ENCODE measurements at regions not wholly inside any gene's neighbourhood (a gene's known extent, or its start where the extent isn't known, plus 50 kb on each side); places are given as distances from the start of the nearest gene placed in this dataset.
"Not testable (repeated sequence)": the region's sequence is repeated elsewhere in the genome, so short reads cannot be mapped to it uniquely, and the experiment has no call there.

DNA sequence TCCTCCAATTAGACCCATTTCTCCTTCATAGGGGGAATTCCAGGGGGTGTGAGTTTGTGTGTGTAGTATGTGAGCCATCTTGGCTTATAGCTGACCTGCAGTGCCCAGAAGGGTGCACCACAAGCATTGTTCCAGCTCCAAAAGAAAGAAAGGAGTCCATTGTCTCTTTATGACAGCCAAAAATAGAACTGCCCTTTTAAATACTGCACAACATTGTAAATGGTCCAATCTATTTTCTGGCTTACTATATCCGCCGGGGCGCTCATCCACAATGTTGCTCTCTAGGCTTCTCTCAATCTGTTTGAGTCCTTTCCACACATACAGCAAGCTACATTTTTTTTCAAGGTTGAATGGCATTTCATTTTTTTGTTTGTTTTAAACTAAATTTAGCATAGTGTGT, 517.5 kb downstream of the STK39 start:
- Histone ChIP-seq H3K4me3 (no peak overlapping the region), H3K4me1 (ENCODE audit: low read depth) (peaks cover 8% of the 10 kb centered on the region), H3K36me3 (ENCODE audit: low read depth) (no peaks in the 10 kb centered on the region), H3K9me3 (no peaks in the 10 kb centered on the region)
- intact Hi-C loops (cut with DNase I, micrococcal nuclease) = no loop called here
- ATAC-seq = no peak
- TF ChIP-seq, protein P1, sequence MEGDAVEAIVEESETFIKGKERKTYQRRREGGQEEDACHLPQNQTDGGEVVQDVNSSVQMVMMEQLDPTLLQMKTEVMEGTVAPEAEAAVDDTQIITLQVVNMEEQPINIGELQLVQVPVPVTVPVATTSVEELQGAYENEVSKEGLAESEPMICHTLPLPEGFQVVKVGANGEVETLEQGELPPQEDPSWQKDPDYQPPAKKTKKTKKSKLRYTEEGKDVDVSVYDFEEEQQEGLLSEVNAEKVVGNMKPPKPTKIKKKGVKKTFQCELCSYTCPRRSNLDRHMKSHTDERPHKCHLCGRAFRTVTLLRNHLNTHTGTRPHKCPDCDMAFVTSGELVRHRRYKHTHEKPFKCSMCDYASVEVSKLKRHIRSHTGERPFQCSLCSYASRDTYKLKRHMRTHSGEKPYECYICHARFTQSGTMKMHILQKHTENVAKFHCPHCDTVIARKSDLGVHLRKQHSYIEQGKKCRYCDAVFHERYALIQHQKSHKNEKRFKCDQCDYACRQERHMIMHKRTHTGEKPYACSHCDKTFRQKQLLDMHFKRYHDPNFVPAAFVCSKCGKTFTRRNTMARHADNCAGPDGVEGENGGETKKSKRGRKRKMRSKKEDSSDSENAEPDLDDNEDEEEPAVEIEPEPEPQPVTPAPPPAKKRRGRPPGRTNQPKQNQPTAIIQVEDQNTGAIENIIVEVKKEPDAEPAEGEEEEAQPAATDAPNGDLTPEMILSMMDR (IDR thresholded peaks at IDR 0.05) = no peak
- DNase-seq = no peak

DNA sequence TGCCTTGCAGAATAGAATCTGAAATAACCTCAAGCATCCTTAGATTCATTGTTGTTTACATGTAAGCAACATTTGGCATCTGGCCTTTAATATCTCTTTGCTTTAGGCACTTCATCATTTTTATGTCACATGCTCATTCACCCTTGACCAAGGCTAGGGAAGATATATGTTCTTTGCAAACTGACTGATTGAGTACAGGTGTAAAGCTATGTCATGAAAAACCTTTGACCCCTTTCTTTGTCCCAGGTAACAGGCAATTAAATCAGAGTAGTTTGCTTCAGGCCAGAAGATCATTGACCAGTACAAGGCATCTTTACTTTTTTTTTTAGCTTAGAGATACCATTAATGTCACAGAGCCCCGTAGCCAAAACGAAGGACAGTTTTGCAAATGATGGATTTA, 520.6 kb downstream of the STK39 start:
- DNase-seq = no peak
- TF ChIP-seq, protein P1 (IDR thresholded peaks at IDR 0.05) = no peak
- no peaks in the 10 kb centered on the region for H3K9me3 ChIP-seq
- H3K36me3 ChIP-seq (ENCODE audit: low read depth) = no peaks in the 10 kb centered on the region
- intact Hi-C loops (cut with DNase I, micrococcal nuclease) = no loop called here
- peak; percentile 52 for ATAC-seq
- no peaks in the 10 kb centered on the region for H3K4me1 ChIP-seq (ENCODE audit: low read depth)
- no peak overlapping the region for H3K4me3 ChIP-seq

DNA sequence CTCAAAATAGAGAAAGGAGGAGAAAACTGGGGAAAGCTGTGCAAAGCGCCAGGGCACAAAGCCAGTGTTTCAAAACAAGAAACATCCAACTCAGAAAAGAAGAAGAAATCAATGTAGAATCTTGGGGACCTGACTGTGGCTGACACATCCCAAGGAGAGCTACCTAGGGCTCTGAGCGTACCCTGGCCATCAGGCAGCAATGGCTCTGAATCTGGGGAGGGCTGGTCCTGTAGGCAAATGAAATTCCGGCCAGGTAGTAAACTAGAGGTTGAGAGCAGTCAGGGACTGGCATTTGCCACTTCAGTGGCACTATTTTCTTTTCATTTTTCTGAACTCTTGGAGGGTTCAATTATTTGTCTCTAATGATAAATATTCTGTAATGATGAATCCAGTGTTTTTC, 525.8 kb downstream of the STK39 start:
- Histone ChIP-seq H3K4me1 (ENCODE audit: low read depth) (no peaks in the 10 kb centered on the region), H3K9me3 (no peaks in the 10 kb centered on the region), H3K4me3 (no peak overlapping the region), H3K36me3 (ENCODE audit: low read depth) (no peaks in the 10 kb centered on the region)
- DNase-seq (no peak), ATAC-seq (no peak)
- intact Hi-C loops (cut with DNase I, micrococcal nuclease) = no loop called here
- TF ChIP-seq, protein P1 (IDR thresholded peaks at IDR 0.05) = no peak

DNA sequence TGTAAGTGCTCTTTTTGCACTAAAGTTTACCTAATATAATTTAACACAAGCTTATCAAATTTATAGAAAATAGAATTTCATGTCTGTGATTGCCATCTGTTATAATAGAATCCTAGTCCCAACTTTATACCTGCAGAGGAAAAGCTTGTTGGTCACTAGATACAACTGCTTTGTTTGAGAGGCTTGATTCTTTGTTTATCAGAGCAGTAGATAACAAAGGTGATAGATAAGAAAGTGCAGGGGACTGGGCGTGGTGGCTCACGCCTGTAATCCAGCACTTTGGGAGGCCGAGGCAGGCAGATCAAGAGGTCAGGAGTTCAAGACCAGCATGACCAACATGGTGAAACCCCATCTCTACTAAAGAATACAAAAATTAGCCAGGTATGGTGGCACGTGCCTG, 528.0 kb downstream of the STK39 start:
- Histone ChIP-seq H3K9me3 (no peaks in the 10 kb centered on the region), H3K36me3 (ENCODE audit: low read depth) (no peaks in the 10 kb centered on the region), H3K4me1 (ENCODE audit: low read depth) (no peaks in the 10 kb centered on the region), H3K4me3 (no peak overlapping the region)
- no peak for ATAC-seq
- intact Hi-C loops (cut with DNase I, micrococcal nuclease) = no loop called here
- no peak for DNase-seq
- TF ChIP-seq, protein P1 (IDR thresholded peaks at IDR 0.05) = no peak

DNA sequence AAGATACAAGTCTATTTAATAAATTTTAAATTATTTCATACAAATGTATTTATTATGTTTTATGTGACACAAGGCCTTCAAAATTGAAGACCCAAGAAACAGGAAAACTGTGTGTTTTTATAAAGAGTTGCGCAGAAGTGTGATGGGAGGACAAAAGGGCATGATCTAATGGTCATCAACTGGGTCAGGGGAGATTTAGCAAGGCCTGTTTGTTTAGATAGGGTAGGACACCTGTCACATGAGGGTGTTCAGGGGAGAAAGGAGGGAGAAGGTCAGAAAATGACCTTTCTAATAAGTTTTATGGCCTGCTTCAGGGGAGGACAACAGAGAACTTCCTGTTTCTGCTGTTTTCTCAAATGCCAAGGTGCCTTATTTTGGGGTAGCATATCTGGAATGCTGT, 528.8 kb downstream of the STK39 start:
- Histone ChIP-seq H3K9me3 (no peaks in the 10 kb centered on the region), H3K36me3 (ENCODE audit: low read depth) (no peaks in the 10 kb centered on the region), H3K4me3 (no peak overlapping the region), H3K4me1 (ENCODE audit: low read depth) (no peaks in the 10 kb centered on the region)
- intact Hi-C loops (cut with DNase I, micrococcal nuclease) = no loop called here
- no peak for ATAC-seq
- no peak for DNase-seq
- TF ChIP-seq, protein P1 (IDR thresholded peaks at IDR 0.05) = no peak

DNA sequence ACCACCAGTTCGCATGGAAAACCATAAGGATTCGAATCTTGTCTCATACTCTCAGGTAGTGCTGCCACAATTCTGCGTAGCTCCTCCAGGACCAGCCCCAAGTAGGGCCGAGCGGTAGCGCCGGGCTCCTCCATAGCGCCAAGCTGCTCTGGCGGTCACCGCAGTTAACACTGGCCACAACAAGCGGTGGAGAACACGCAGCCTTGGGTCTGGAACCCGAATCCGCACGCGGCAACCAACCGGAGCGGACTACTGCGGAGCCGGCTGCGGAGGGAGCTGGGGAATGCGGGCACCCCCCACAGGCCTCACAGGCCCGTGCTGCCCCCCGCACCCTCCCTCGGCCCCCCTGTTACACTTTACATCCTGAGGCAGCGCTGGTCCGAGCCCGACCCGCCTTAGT, 531.5 kb downstream of the STK39 start:
- intact Hi-C loops (cut with DNase I, micrococcal nuclease) = no loop called here
- Histone ChIP-seq H3K36me3 (ENCODE audit: low read depth) (no peaks in the 10 kb centered on the region), H3K4me3 (no peak overlapping the region), H3K9me3 (no peaks in the 10 kb centered on the region), H3K4me1 (ENCODE audit: low read depth) (no peaks in the 10 kb centered on the region)
- DNase-seq (no peak), ATAC-seq (no peak)
- TF ChIP-seq, protein P1 (IDR thresholded peaks at IDR 0.05) = no peak

DNA sequence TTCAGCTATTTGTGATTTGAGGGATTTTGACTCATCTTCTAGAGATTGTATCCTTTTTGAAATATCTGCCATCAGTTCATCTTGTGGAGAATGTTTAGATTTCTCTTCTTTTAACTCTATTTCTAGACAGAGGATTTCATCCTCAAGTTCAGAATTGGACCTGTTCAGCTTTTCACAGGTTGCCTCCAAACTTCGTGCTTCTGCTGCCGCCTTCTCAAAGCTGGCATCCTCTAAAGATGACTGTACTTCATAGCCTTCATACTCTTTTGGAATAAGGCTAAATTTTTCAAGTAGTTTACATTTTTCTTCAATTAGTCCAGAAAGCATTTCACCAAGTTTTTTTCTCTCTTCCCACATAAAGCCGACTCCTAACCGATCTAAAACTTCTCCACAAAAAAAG, 531.9 kb downstream of the STK39 start:
- H3K9me3 ChIP-seq; intact Hi-C loops (cut with DNase I, micrococcal nuclease); ATAC-seq: not testable (repeated sequence)

More for the DNA sequence above, 531.9 kb downstream of the STK39 start:
- not testable (repeated sequence) for H3K4me3 ChIP-seq; H3K36me3 ChIP-seq (ENCODE audit: low read depth); H3K4me1 ChIP-seq (ENCODE audit: low read depth); DNase-seq

Measured in mucosa of descending colon (tissue), 3 donors.